HepG2 (cell line): ENCODE measurements at regions not wholly inside any gene's neighbourhood (a gene's known extent, or its start where the extent isn't known, plus 50 kb on each side); places are given as distances from the start of the nearest gene placed in this dataset.

ENCODE experiments used
- ATAC-seq: fragments of 200-7000 bp; cut with Tn5 transposase; 3 replicates; pipeline ENCODE4 v1.9.1; 2020; ENCODE audit warnings: mild to moderate bottlenecking, moderate library complexity
- BruUV-seq: library from RNA; stranded (reverse); fragments of 400-500 nt; replicated peaks from 2 replicates; lab custom pipeline; 2021; lab: Mats Ljungman, UMichigan
- CTCF ChIA-PET: fragments of 300-600 bp; formaldehyde crosslinking; extraction: SDS; loops from one replicate; lab custom pipeline; 2021; ENCODE audit warnings: low total read pairs, inconsistent platforms, low intra/inter-chr PET ratio; lab: Yijun Ruan, JAX
- POLR2A ChIA-PET: fragments of 350-600 bp; sonication (Branson Sonifier 250); formaldehyde crosslinking; loops from one replicate; lab custom pipeline; 2020; ENCODE audit warnings: antibody characterized with exemption, inconsistent platforms; lab: Yijun Ruan, JAX
- DNase-seq: peaks from one replicate; pipeline ENCODE4 v3.0.0-alpha.2; 2015; ENCODE audit warnings: low spot score
- FAIRE-seq: peaks from 3 replicates; lab custom pipeline; 2011; peaks lifted over from hg19 to GRCh38; lab: Jason Lieb, UNC
- H2AFZ ChIP-seq: one replicate; pipeline ENCODE4 v1.6.1; 2011; ENCODE audit warnings: low read length, inconsistent platforms
- H3K27ac ChIP-seq: fragments of 300-600 bp; 3 replicates; pipeline ENCODE4 v1.8.0; 2011; ENCODE audit warnings: mixed run types, mild to moderate bottlenecking, mixed read lengths, low read length, inconsistent platforms; ENCODE audit not compliant: insufficient read depth; ENCODE audit errors: extremely low read length
- H3K27me3 ChIP-seq, 2 experiments: fragments of 200-600 bp in 1 of 2; 2 replicates in 1 of 2; 3 replicates in 1 of 2; pipeline versions ENCODE4 v1.6.0 to v1.8.0; 2011; ENCODE audit warnings: low read length in 2 of 2, mild to moderate bottlenecking in 2 of 2, moderate library complexity in 2 of 2, inconsistent platforms in 1 of 2; ENCODE audit not compliant: insufficient read depth in 2 of 2, control insufficient read depth in 1 of 2
- H3K36me3 ChIP-seq, 2 experiments: fragments of 200-600 bp in 1 of 2; replicated peaks in 1 of 2; 2 replicates in 1 of 2; 3 replicates in 1 of 2; pipeline versions ENCODE4 v1.5.1 to v1.8.0; 2011; ENCODE audit warnings: low read length in 2 of 2, inconsistent platforms in 1 of 2; ENCODE audit not compliant: insufficient read depth in 2 of 2, control insufficient read depth in 1 of 2
- H3K4me1 ChIP-seq: 2 replicates; pipeline ENCODE4 v1.5.1; 2012; ENCODE audit warnings: low read length, inconsistent platforms; ENCODE audit not compliant: insufficient read depth
- H3K4me2 ChIP-seq: 2 replicates; pipeline ENCODE4 v1.6.0; 2011; ENCODE audit warnings: low read depth, low read length, inconsistent platforms
- H3K4me3 ChIP-seq, 3 experiments: fragments of 200-600 bp in 1 of 3; sonication (generic), shearing (Covaris generic) in 1 of 3; replicated peaks in 1 of 3; 2 replicates each; pipeline ENCODE4 v1.5.1; 2011 to 2016; ENCODE audit warnings: low read length in 3 of 3, inconsistent platforms in 2 of 3, low read depth in 2 of 3, mild to moderate bottlenecking in 2 of 3, control low read depth in 1 of 3, mixed read lengths in 1 of 3; ENCODE audit not compliant: insufficient read depth in 1 of 3
- H3K79me2 ChIP-seq: one replicate; pipeline ENCODE4 v1.6.1; 2011; ENCODE audit warnings: low read length, inconsistent platforms; ENCODE audit not compliant: insufficient read depth
- H3K9ac ChIP-seq: 2 replicates; pipeline ENCODE4 v1.6.0; 2011; ENCODE audit warnings: mild to moderate bottlenecking, low read depth, low read length, inconsistent platforms; ENCODE audit not compliant: insufficient read depth
- H3K9me3 ChIP-seq: 2 replicates; pipeline ENCODE4 v1.5.1; 2012; ENCODE audit warnings: mild to moderate bottlenecking, low read length
- H4K20me1 ChIP-seq: 2 replicates; pipeline ENCODE4 v1.6.0; 2011; ENCODE audit warnings: inconsistent platforms, mild to moderate bottlenecking, low read length, moderate library complexity; ENCODE audit not compliant: insufficient read depth
- CCAR2 ChIP-seq: fragments of 200-400 bp; formaldehyde crosslinking; optimal IDR thresholded peaks from 2 replicates; pipeline ENCODE3; 2018; ENCODE audit warnings: low read depth, mild to moderate bottlenecking, low read length, moderate library complexity
- E2F2 ChIP-seq: sonication (generic); formaldehyde crosslinking; IDR thresholded peaks from 2 replicates; pipeline ENCODE4 v1.4.0; 2020; ENCODE audit warnings: missing genetic modification reagents, borderline replicate concordance
- ELF4 ChIP-seq: sonication (generic); formaldehyde crosslinking; IDR thresholded peaks from 2 replicates; pipeline ENCODE4 v1.5.0; 2020; ENCODE audit warnings: missing genetic modification reagents, mild to moderate bottlenecking, moderate library complexity, borderline replicate concordance
- HDAC2 ChIP-seq: sonication (generic); formaldehyde crosslinking; IDR thresholded peaks from 2 replicates; pipeline ENCODE4 v1.4.0; 2020; ENCODE audit warnings: missing genetic modification reagents
- HNRNPK ChIP-seq: fragments of 200-400 bp; formaldehyde crosslinking; IDR thresholded peaks from 2 replicates; pipeline ENCODE4 v1.6.1; 2018; ENCODE audit warnings: low read length, low read depth, moderate library complexity, mild to moderate bottlenecking; ENCODE audit not compliant: poor library complexity, severe bottlenecking
- KDM5A ChIP-seq: fragments of 200-600 bp; sonication (generic); IDR thresholded peaks from 2 replicates; pipeline ENCODE4 v1.7.0; 2018; ENCODE audit warnings: antibody characterized with exemption, mild to moderate bottlenecking, low read length, borderline replicate concordance
- MTA3 ChIP-seq: sonication (generic); formaldehyde crosslinking; IDR thresholded peaks from 2 replicates; pipeline ENCODE4 v1.4.0; 2020; ENCODE audit warnings: missing genetic modification reagents
- MTF1 ChIP-seq: sonication (generic); formaldehyde crosslinking; IDR thresholded peaks from 2 replicates; pipeline ENCODE4 v1.5.0; 2020; ENCODE audit warnings: missing genetic modification reagents
- MXI1 ChIP-seq: IDR thresholded peaks from 3 replicates; pipeline ENCODE4 v1.6.1; 2012; ENCODE audit warnings: low read depth, low read length, inconsistent platforms, borderline replicate concordance
- NR2F6 ChIP-seq, 2 experiments: IDR thresholded peaks; 2 replicates each; pipeline ENCODE4 v1.6.1; 2016; ENCODE audit warnings: antibody characterized with exemption in 1 of 2, mild to moderate bottlenecking in 1 of 2
- PAWR ChIP-seq: sonication (generic); formaldehyde crosslinking; IDR thresholded peaks from 2 replicates; pipeline ENCODE4 v1.4.0; 2020; ENCODE audit warnings: missing genetic modification reagents, mild to moderate bottlenecking, borderline replicate concordance
- RARA ChIP-seq: IDR thresholded peaks from 2 replicates; pipeline ENCODE4 v1.6.1; 2016; ENCODE audit warnings: missing genetic modification reagents, missing compliant biosample characterization
- RORA ChIP-seq: sonication (generic); formaldehyde crosslinking; IDR thresholded peaks from 2 replicates; pipeline ENCODE4 v1.5.0; 2020; ENCODE audit warnings: mild to moderate bottlenecking, missing genetic modification reagents, moderate library complexity
- SSRP1 ChIP-seq: IDR thresholded peaks from 2 replicates; pipeline ENCODE4 v1.6.1; 2016; ENCODE audit warnings: control low read depth
- TBL1XR1 ChIP-seq: fragments of 150-350 bp; IDR thresholded peaks from 2 replicates; pipeline ENCODE4 v1.6.1; 2014; ENCODE audit warnings: borderline replicate concordance, low read length; ENCODE audit not compliant: partially characterized antibody
- TEF ChIP-seq: sonication (generic); formaldehyde crosslinking; IDR thresholded peaks from 2 replicates; pipeline ENCODE4 v1.5.0; 2020; ENCODE audit warnings: missing genetic modification reagents
- ZNF124 ChIP-seq: sonication (generic); formaldehyde crosslinking; IDR thresholded peaks from 2 replicates; pipeline ENCODE4 v1.4.0; 2020; ENCODE audit warnings: missing genetic modification reagents
- ZNF383 ChIP-seq: sonication (generic); formaldehyde crosslinking; IDR thresholded peaks from 2 replicates; pipeline ENCODE4 v1.4.0; 2020; ENCODE audit warnings: missing genetic modification reagents, mild to moderate bottlenecking, borderline replicate concordance
- ZNF672 ChIP-seq: sonication (generic); formaldehyde crosslinking; IDR thresholded peaks from 2 replicates; pipeline ENCODE4 v1.8.1; 2022; ENCODE audit warnings: missing genetic modification reagents
- ZNF781 ChIP-seq: sonication (generic); formaldehyde crosslinking; IDR thresholded peaks from 2 replicates; pipeline ENCODE4 v1.5.1; 2020; ENCODE audit warnings: borderline replicate concordance, mild to moderate bottlenecking, missing genetic modification reagents; ENCODE audit errors: not compliant biosample characterization
- in situ Hi-C: cut with HindIII; loops from 2 replicates; pipeline ENCODE4 v1.10.0; 2017; ENCODE audit warnings: low pct_unique_long_range_greater_than_20kb; ENCODE audit not compliant: extremely low pct_ligation_motif_present
- intact Hi-C: fragments of 100-400 bp; cut with micrococcal nuclease; formaldehyde crosslinking; loops from one replicate; pipeline ENCODE4 v1.10.0; 2022; ENCODE audit not compliant: unreplicated experiment

- intact Hi-C loops (no loop called here), in situ Hi-C loops (no loop called here)
- no TSS peak for BruUV-seq
- H3K4me2 ChIP-seq: no peak overlapping the region
- no peaks in the 10 kb centered on the region for H3K4me1 ChIP-seq
- H3K36me3 ChIP-seq: no peaks in the 10 kb centered on the region
- DNase-seq (no peak), ATAC-seq (no peak), FAIRE-seq (no peak)
- no peak overlapping the region for H3K27ac ChIP-seq
- H3K27me3 ChIP-seq: no peaks in the 10 kb centered on the region
- POLR2A ChIA-PET: no interaction called here
- no peak overlapping the region for H3K9ac ChIP-seq
- H3K4me3 ChIP-seq: no peak overlapping the region
- no peaks in the 10 kb centered on the region for H3K79me2 ChIP-seq
- peaks cover 73% of the 10 kb centered on the region for H3K9me3 ChIP-seq
- TF ChIP-seq ZNF383 (CRISPR knock-in tag) (no peak), PAWR (CRISPR knock-in tag) (no peak), E2F2 (CRISPR knock-in tag) (no peak), RARA (no peak), TEF (CRISPR knock-in tag) (no peak), MTA3 (no peak), HNRNPK (no peak), ELF4 (CRISPR knock-in tag) (no peak), MXI1 (no peak), HDAC2 (CRISPR knock-in tag) (no peak), RORA (CRISPR knock-in tag) (no peak), ZNF781 (CRISPR knock-in tag) (no peak), MTF1 (no peak), TBL1XR1 (no peak), CCAR2 (no peak), NR2F6 (IDR thresholded peaks at IDR 0.05) (no peak), NR2F6 (CRISPR knock-in tag; IDR thresholded peaks at IDR 0.05) (no peak), ZNF124 (CRISPR knock-in tag) (no peak), ZNF672 (no peak), KDM5A (no peak), SSRP1 (no peak)
- no peak overlapping the region for H2AFZ ChIP-seq
- CTCF ChIA-PET: no interaction called here
- H4K20me1 ChIP-seq: no peaks in the 10 kb centered on the region
These were observed 778.3 kb upstream of the SORCS1 start for GRCh38 chr10:107942826-107943225.
